Keratinocyte (primary cell): ENCODE measurements at regions not wholly inside any gene's neighbourhood (a gene's known extent, or its start where the extent isn't known, plus 50 kb on each side); places are given as distances from the start of the nearest gene placed in this dataset.

Source experiments
- EZH2 ChIP-seq: IDR thresholded peaks from one replicate; pipeline ENCODE4 v1.6.1; 2012; ENCODE audit warnings: inconsistent platforms, mild to moderate bottlenecking, low read length, moderate library complexity
- TF ChIP-seq, protein P1 (sequence below), 3 experiments: IDR thresholded peaks in 1 of 3; conservative IDR thresholded peaks in 1 of 3; optimal IDR thresholded peaks in 1 of 3; 2 replicates in 2 of 3; 3 replicates in 1 of 3; pipeline versions ENCODE3 to v1.5.1; 2011; ENCODE audit warnings: low read length in 3 of 3, mild to moderate bottlenecking in 3 of 3, moderate library complexity in 2 of 3, control low read depth in 1 of 3, inconsistent platforms in 1 of 3; ENCODE audit not compliant: insufficient read depth in 2 of 3; ENCODE audit errors: extremely low read depth in 1 of 3

DNA sequence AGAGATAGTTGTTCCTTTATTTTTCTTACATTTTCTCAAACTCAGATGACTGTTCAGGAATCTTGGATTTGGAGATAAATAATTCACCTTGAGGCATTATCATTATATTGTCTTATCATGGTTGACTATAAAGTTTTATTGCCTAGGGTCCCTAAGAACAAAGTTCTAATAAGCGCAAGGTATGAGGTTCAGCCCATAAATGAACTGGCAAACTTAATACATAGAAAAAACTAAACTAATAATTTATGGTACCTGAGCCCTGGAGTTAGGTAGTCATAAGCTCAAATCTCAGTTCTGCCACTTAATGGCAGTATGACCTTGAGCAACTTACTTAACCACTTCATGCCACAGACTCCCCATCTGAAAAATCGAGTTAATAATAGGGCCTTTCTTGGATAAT is 334.0 kb upstream of the PBX1 start:
- TF ChIP-seq, protein P1, sequence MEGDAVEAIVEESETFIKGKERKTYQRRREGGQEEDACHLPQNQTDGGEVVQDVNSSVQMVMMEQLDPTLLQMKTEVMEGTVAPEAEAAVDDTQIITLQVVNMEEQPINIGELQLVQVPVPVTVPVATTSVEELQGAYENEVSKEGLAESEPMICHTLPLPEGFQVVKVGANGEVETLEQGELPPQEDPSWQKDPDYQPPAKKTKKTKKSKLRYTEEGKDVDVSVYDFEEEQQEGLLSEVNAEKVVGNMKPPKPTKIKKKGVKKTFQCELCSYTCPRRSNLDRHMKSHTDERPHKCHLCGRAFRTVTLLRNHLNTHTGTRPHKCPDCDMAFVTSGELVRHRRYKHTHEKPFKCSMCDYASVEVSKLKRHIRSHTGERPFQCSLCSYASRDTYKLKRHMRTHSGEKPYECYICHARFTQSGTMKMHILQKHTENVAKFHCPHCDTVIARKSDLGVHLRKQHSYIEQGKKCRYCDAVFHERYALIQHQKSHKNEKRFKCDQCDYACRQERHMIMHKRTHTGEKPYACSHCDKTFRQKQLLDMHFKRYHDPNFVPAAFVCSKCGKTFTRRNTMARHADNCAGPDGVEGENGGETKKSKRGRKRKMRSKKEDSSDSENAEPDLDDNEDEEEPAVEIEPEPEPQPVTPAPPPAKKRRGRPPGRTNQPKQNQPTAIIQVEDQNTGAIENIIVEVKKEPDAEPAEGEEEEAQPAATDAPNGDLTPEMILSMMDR (optimal IDR thresholded peaks at IDR 0.05 in 1 of 3, IDR thresholded peaks at IDR 0.05 in 1 of 3, conservative IDR thresholded peaks at IDR 0.05 in 1 of 3; ENCODE audit: extremely low read depth in 1 of 3, insufficient read depth in 2 of 3, low read length in 3 of 3) = no peak
- no peak for TF ChIP-seq EZH2
